ENCODE measurements at regions not wholly inside any gene's neighbourhood (a gene's known extent, or its start where the extent isn't known, plus 50 kb on each side); places are given as distances from the start of the nearest gene placed in this dataset.

DNA sequence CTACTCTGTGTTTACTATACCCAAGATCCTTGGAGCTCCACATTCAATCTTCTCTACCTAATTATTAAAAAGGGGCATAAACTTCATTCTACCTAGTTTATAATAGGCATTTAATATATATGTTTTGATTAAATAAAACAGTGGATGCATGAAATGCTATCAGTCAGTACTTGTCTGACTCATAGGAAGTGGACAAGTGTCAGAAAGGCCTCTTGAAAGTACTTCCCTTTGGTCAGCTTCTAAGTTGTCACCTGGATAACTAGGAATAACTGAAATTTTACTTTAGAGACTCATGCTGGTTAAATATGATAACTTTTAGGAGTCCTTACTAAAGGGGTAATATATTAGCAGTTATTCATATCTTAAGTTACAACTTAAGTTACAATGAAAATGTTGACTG is 329.8 kb downstream of the KLF5 start:
- Histone ChIP-seq H3K9me3 (ENCODE audit: low read depth) (no peaks in the 10 kb centered on the region), H3K27ac (no peak overlapping the region), H3K4me1 (ENCODE audit: low read depth) (no peaks in the 10 kb centered on the region), H3K4me3 (no peak overlapping the region), H3K36me3 (no peaks in the 10 kb centered on the region), H3K27me3 (no peaks in the 10 kb centered on the region)
- no peak for DNase-seq (ENCODE audit: low read depth in 1 of 2, low spot score in 1 of 2)
- TF ChIP-seq, protein P1, sequence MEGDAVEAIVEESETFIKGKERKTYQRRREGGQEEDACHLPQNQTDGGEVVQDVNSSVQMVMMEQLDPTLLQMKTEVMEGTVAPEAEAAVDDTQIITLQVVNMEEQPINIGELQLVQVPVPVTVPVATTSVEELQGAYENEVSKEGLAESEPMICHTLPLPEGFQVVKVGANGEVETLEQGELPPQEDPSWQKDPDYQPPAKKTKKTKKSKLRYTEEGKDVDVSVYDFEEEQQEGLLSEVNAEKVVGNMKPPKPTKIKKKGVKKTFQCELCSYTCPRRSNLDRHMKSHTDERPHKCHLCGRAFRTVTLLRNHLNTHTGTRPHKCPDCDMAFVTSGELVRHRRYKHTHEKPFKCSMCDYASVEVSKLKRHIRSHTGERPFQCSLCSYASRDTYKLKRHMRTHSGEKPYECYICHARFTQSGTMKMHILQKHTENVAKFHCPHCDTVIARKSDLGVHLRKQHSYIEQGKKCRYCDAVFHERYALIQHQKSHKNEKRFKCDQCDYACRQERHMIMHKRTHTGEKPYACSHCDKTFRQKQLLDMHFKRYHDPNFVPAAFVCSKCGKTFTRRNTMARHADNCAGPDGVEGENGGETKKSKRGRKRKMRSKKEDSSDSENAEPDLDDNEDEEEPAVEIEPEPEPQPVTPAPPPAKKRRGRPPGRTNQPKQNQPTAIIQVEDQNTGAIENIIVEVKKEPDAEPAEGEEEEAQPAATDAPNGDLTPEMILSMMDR (IDR thresholded peaks at IDR 0.05; ENCODE audit: low read depth, low read length): no peak

DNA sequence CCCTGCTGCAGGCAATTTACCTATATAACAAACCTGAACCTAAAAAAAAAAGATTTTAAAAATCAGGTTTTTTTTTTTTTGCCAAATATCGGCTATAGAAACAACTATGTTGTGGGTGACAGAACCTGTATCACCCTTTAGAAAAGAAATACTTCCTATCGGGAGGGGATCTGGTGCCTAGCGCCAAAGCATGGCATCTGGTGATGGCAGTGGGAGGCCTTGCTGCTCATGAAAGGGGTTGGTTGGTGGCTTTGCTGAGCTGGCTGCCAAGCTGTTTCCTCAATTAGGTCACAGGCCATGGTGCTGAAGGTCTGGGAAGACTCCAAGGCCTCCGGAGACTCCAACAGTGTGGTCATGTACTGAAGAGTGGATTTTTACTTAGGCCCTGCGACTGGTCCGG is 328.5 kb downstream of the KLF5 start:
- H3K9me3 ChIP-seq (ENCODE audit: low read depth): no peaks in the 10 kb centered on the region
- H3K27ac ChIP-seq: no peak overlapping the region
- H3K36me3 ChIP-seq: no peaks in the 10 kb centered on the region
- TF ChIP-seq, protein P1 (IDR thresholded peaks at IDR 0.05; ENCODE audit: low read depth, low read length): no peak
- no peak overlapping the region for H3K4me3 ChIP-seq
- H3K27me3 ChIP-seq: no peaks in the 10 kb centered on the region
- H3K4me1 ChIP-seq (ENCODE audit: low read depth): no peaks in the 10 kb centered on the region
- no peak for DNase-seq (ENCODE audit: low read depth in 1 of 2, low spot score in 1 of 2)

DNA sequence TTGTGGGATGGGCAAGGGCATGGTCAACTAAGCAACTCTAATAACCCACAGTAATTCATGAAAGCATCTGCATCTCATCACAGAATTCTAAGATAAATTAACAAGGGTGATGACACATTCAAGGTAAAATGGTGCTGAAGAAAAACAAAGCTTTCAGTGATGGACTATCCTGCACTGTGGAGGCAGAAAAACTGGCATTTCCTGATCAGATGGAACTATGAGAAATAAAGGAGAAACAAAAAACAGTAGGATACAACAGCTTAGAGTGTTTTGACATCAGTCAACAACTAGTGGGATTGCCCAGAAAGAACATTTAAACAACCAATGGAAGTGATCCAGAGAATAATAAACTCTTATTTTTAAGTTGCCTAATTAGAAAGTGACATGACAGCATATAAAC is 327.0 kb downstream of the KLF5 start:
- no peaks in the 10 kb centered on the region for H3K4me1 ChIP-seq (ENCODE audit: low read depth)
- no peaks in the 10 kb centered on the region for H3K36me3 ChIP-seq
- no peaks in the 10 kb centered on the region for H3K27me3 ChIP-seq
- DNase-seq (ENCODE audit: low read depth in 1 of 2, low spot score in 1 of 2): no peak
- no peak overlapping the region for H3K27ac ChIP-seq
- no peak overlapping the region for H3K4me3 ChIP-seq
- TF ChIP-seq, protein P1 (IDR thresholded peaks at IDR 0.05; ENCODE audit: low read depth, low read length): no peak
- no peaks in the 10 kb centered on the region for H3K9me3 ChIP-seq (ENCODE audit: low read depth)

DNA sequence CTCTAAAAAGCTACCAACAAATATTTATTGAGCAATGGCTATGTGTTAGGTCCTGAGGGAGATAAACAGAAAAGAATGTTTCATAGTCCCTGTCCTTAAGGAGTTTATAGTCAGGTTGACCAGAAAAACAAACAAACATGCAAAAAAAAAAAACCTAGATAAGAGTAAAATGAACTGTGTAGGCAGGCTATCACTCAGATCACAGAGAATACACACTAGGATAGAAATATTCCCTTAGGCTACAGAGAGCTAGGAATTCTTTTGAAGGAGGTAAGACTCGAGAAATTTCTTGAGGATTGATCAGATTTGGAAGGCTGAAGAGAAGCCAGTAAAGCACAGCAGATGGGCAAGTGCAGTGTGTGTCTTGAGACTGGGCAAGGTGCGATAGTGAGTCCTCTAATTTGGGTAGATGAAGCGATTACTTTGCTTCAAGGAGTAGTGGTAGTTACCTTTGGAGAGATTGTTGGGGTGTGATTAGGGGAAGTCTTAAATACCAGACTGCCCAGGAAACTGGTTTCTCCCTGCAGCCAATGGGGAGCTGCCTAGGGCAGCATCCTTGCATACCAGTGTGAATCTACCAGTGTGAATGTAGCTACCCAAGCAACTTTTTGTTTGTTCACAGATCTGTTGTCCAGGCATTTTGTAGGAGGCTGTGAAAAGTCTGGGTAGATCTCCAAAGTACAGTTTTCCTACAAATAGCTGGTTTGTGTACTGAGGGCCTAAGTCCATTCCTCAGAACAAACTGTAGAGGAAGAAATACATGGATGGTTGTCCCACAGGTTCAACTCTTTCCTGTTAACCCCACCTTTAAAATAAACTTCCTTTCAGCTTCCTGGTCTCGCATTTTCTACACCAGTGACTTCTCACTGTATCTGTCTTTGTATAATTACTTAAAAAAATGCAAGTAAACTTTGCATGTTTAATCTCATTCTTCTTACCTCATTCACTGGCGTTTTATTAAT is 314.1 kb downstream of the KLF5 start:
- no peak overlapping the region for H3K4me3 ChIP-seq
- H3K9me3 ChIP-seq (ENCODE audit: low read depth): no peaks in the 10 kb centered on the region
- TF ChIP-seq, protein P1 (IDR thresholded peaks at IDR 0.05; ENCODE audit: low read depth, low read length): no peak
- H3K4me1 ChIP-seq (ENCODE audit: low read depth): no peaks in the 10 kb centered on the region
- DNase-seq (ENCODE audit: low read depth in 1 of 2, low spot score in 1 of 2): no peak
- H3K36me3 ChIP-seq: no peaks in the 10 kb centered on the region
- no peak overlapping the region for H3K27ac ChIP-seq
- H3K27me3 ChIP-seq: no peaks in the 10 kb centered on the region

DNA sequence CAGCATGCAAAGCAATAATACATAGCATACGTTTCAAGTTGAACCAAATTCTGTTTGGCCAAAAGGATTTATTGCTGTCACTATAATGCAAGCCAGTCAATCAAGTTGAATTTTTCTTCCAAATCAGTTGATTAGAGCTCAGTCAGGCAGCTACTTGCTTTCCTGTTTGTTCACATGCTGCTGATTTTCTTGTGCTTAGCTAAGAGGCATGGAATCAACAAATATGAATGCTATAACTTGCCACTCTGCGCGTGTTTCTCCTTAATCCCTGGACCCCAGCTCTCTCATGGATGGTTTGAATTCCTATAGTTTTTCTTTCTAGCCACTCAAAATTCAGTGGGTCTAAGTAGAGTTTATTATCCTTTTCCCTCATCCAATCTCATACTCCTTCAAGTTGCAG is 311.3 kb downstream of the KLF5 start:
- H3K4me1 ChIP-seq (ENCODE audit: low read depth): no peaks in the 10 kb centered on the region
- no peaks in the 10 kb centered on the region for H3K27me3 ChIP-seq
- no peak for DNase-seq (ENCODE audit: low read depth in 1 of 2, low spot score in 1 of 2)
- no peaks in the 10 kb centered on the region for H3K36me3 ChIP-seq
- no peak overlapping the region for H3K4me3 ChIP-seq
- H3K9me3 ChIP-seq (ENCODE audit: low read depth): no peaks in the 10 kb centered on the region
- TF ChIP-seq, protein P1 (IDR thresholded peaks at IDR 0.05; ENCODE audit: low read depth, low read length): no peak
- no peak overlapping the region for H3K27ac ChIP-seq

Data from cardiac muscle cell (in vitro differentiated cells and primary cell).